Adipocyte (in vitro differentiated cells): ENCODE measurements at regions not wholly inside any gene's neighbourhood (a gene's known extent, or its start where the extent isn't known, plus 50 kb on each side); places are given as distances from the start of the nearest gene placed in this dataset.

Experiments
- DNase-seq: peaks from one replicate; pipeline ENCODE4 v3.0.0-alpha.2; 2015; ENCODE audit warnings: low read depth
- H3K27me3 ChIP-seq: replicated peaks from 2 replicates; pipeline ENCODE4 v1.7.0; 2013; ENCODE audit warnings: mild to moderate bottlenecking, low read length, moderate library complexity; ENCODE audit not compliant: control insufficient read depth, insufficient read depth
- H3K36me3 ChIP-seq: 2 replicates; pipeline ENCODE4 v1.7.0; 2013; ENCODE audit warnings: low read length, mild to moderate bottlenecking, moderate library complexity; ENCODE audit not compliant: control insufficient read depth, insufficient read depth, severe bottlenecking
- H3K4me1 ChIP-seq: 2 replicates; pipeline ENCODE4 v1.7.0; 2013; ENCODE audit warnings: mild to moderate bottlenecking, low read length, moderate library complexity; ENCODE audit not compliant: control insufficient read depth, insufficient read depth
- H3K4me3 ChIP-seq: 2 replicates; pipeline ENCODE4 v1.7.0; 2013; ENCODE audit warnings: mild to moderate bottlenecking, low read length, moderate library complexity
- H3K9ac ChIP-seq: 2 replicates; pipeline ENCODE4 v1.7.0; 2013; ENCODE audit warnings: mild to moderate bottlenecking, low read length, moderate library complexity
- H3K9me3 ChIP-seq: 2 replicates; pipeline ENCODE4 v1.7.0; 2013; ENCODE audit warnings: mild to moderate bottlenecking, low read length, moderate library complexity; ENCODE audit not compliant: control insufficient read depth

DNA sequence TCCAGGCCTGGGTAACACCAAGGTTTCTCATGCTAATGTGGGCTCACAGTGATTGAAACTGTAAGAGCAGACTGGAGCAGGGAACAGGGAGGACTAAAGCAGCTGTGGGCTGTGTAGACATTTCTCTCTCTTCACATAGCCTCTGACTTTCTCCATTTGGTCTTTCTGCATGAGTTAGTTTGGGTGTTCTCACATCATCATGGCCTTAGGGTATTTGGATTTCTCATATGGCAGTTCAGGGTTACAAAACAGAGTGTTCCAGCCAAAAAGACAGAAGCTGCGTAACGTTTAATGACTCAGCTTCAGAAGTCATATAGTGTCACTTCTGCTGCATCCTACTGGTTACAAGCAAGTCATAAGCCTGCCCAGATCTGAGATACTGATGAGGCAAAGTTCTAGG is 52.0 kb upstream of the OSBPL8 start:
- H3K4me3 ChIP-seq = peak overlapping the region; percentile 44
- H3K27me3 ChIP-seq = no peaks in the 10 kb centered on the region
- no peaks in the 10 kb centered on the region for H3K36me3 ChIP-seq
- H3K9me3 ChIP-seq = no peaks in the 10 kb centered on the region
- H3K9ac ChIP-seq = peak overlapping the region; percentile 52
- peak; percentile 98 for DNase-seq
- H3K4me1 ChIP-seq = peaks cover 17% of the 10 kb centered on the region

DNA sequence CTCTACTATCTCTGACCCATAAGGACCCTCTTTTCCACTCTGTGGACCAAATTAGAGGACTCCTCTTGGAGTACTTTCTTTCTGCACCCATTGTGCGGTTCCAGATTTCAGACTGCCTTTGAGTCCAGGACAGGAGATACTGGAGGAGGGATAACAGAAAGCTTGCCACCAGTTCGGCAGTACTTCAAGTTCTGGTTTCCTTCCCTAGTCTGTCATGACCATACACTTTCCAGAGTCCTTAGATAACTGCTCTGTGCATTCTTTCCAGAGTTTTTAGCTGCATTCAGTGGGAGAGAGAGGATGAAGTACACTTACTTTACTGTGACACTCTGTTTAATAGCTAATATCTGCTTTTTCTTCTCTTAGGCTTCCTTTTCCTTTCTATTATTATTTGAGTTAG is 54.8 kb upstream of the OSBPL8 start:
- H3K9me3 ChIP-seq = no peaks in the 10 kb centered on the region
- H3K36me3 ChIP-seq = no peaks in the 10 kb centered on the region
- H3K4me1 ChIP-seq = peaks cover 17% of the 10 kb centered on the region
- H3K9ac ChIP-seq = no peak overlapping the region
- no peak for DNase-seq
- no peak overlapping the region for H3K4me3 ChIP-seq
- no peaks in the 10 kb centered on the region for H3K27me3 ChIP-seq

DNA sequence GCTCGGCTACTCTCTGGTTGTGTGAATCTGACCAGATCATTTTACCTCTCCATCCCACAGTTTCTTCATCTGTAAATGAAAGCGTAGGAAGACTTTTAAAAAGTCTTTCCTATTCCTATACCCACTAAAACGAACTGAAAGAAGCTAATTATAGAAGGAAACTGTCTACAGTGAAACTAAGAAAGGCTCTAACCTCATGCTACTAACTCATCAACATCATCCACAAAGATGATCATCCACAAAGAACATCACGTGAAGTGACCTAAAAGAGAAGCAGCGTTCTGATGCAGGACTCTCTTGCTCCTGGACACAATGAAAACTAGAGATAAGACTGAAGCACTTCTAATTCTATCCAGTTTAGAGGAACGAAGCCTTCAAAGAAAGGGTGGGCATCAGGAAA is 58.5 kb upstream of the OSBPL8 start:
- H3K4me3 ChIP-seq = no peak overlapping the region
- no peak overlapping the region for H3K9ac ChIP-seq
- H3K9me3 ChIP-seq = no peaks in the 10 kb centered on the region
- peaks cover 10% of the 10 kb centered on the region for H3K4me1 ChIP-seq
- H3K36me3 ChIP-seq = no peaks in the 10 kb centered on the region
- no peak for DNase-seq
- no peaks in the 10 kb centered on the region for H3K27me3 ChIP-seq

DNA sequence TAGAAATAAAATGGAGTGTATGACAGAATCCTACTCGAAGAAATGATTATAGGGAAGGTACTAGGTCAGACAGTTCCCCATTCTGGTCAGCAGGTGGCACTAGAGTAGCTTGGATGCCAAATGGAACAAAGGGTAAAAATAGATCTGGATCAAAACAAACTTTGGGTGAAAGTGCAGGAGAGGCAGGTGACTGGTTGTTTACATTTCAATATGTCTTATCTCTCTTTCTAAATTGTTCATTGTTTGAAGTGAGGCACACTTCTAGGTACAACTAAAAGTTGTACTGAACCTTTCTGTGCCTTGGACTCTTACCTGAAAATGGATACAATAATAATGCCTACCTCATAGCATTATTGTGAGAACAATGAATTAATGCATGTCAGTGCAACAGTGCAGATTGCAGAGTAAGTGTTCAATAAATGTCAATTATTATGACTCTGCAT is 62.0 kb upstream of the OSBPL8 start:
- H3K4me1 ChIP-seq = peaks cover 17% of the 10 kb centered on the region

DNA sequence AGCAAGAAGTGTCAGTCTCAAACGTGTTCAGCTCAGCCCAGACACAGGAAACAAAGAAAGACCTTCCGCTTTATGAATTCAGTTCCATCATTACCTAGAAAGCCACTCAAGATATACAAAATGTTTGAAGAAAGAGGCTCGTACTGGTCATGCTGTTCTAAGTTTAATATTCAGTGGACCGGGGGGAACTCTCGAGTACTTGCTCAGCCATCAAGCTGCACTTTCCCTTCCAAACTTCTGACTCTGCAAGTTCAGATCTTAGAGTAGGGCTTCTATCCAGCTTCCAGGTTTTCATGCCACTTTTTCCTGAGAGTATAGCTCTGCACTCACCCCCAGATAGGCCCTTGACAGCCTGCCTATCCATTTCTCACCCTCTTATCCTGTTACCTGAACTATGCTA is 62.8 kb upstream of the OSBPL8 start:
- H3K4me3 ChIP-seq = no peak overlapping the region
- H3K9me3 ChIP-seq = no peaks in the 10 kb centered on the region
- H3K36me3 ChIP-seq = no peaks in the 10 kb centered on the region
- H3K4me1 ChIP-seq = peaks cover 20% of the 10 kb centered on the region
- DNase-seq = no peak
- no peaks in the 10 kb centered on the region for H3K27me3 ChIP-seq
- no peak overlapping the region for H3K9ac ChIP-seq

More for the DNA sequence above, 62.0 kb upstream of the OSBPL8 start:
- no peaks in the 10 kb centered on the region for H3K36me3 ChIP-seq
- no peak overlapping the region for H3K9ac ChIP-seq
- DNase-seq = peak; percentile 86
- no peaks in the 10 kb centered on the region for H3K9me3 ChIP-seq
- H3K27me3 ChIP-seq = no peaks in the 10 kb centered on the region
- H3K4me3 ChIP-seq = no peak overlapping the region

DNA sequence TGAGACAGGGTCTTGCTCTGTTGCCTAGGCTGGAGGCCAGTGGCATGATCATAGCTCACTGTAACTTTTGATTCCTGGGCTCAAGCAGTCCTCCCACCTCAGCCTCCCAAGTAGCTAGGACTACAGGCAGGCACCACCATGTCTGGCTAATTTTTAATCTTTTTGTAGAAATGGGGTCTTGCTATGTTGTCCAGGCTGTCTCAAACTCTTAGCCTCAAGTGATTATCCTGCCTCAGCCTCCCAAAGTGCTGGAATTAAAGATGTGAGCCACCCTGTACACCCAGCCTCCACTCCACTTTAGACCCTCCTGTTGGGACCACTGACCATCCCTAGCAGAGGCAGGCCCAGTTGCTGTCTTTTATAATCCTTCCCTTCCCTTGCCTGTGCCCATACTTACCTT is 63.3 kb upstream of the OSBPL8 start:
- Histone ChIP-seq H3K4me1 (peaks cover 20% of the 10 kb centered on the region), H3K4me3 (no peak overlapping the region), H3K27me3 (no peaks in the 10 kb centered on the region), H3K9me3 (no peaks in the 10 kb centered on the region), H3K9ac (no peak overlapping the region), H3K36me3 (no peaks in the 10 kb centered on the region)
- no peak for DNase-seq

DNA sequence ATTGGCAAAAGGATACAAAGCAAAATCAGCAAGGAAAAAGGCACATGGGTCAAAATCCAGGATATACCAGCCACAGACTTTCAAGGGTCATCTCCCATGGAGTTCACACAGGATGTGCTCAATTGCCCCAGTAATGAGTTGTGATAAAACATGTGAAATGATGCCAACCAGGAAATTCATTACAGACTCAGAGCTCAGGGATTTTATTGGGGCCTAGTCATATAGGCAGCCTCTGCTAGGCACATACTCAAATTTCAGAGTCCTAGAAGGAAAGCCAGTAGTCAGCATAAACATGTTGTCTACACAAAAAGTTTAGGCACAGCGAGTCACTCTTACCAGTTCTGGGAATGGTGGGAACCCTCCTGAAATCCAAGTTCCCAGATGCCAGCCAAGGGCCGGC is 64.4 kb upstream of the OSBPL8 start:
- Histone ChIP-seq H3K36me3 (no peaks in the 10 kb centered on the region), H3K9ac (no peak overlapping the region), H3K4me3 (no peak overlapping the region), H3K4me1 (peaks cover 20% of the 10 kb centered on the region), H3K27me3 (no peaks in the 10 kb centered on the region), H3K9me3 (no peaks in the 10 kb centered on the region)
- DNase-seq = peak; percentile 34

DNA sequence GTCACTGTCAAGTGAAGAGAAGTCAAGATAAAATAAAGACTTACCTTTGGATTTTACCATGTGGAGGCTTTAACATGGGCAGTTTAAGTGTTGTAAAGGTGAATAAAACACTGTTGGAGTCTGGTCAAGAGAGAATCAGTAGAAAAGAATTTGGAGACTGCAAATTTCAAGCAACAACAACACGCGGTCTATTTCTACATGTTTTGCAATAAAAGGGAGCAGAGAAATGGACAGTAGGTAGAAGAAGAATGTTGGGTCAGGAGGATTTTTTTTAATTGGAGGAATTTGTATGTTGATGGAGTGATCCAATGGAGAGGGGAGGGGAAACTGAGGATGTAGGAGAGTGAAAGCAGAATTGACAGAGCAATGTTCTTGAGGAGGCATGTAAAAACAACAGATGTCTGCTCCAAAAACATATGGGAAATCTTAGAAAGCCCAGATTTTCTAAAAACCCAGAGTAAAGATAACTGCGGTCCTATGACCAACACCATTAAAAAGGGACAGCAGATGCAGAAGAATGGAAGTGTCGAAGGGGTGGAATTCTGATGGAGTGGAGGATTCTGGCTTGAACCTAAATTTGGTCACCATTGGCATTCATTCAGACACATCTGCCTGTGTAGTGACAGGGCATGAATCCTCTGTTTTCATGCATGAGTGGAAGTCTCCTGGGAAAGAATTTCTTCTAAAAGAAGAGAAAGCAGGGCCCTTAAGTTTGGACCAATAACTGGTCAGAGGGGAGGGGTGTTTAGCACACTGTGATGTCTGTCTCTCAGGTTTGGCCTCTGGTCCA is 68.0 kb upstream of the OSBPL8 start:
- Histone ChIP-seq H3K4me3 (no peak overlapping the region), H3K9me3 (no peaks in the 10 kb centered on the region), H3K4me1 (peaks cover 11% of the 10 kb centered on the region), H3K9ac (no peak overlapping the region), H3K27me3 (no peaks in the 10 kb centered on the region), H3K36me3 (no peaks in the 10 kb centered on the region)
- peak; percentile 25 for DNase-seq

DNA sequence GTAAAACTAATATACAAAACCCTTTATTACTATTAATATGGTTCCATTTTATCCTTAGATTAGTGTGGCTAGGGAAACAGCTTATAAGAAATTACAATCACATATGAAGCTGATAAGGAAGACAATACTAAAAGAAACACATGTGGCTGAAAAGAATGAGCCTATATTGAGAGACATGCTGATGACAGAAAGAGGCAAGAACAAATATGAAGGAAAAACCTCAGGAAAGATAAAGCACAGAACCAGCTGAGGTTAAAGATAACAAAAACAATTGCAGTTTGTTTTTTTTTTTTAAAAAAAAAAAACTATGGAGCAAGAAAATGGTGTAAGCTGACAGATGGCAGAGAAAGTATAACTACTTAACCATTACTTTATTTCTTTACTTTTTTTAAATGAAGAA is 69.2 kb upstream of the OSBPL8 start:
- no peaks in the 10 kb centered on the region for H3K36me3 ChIP-seq
- no peaks in the 10 kb centered on the region for H3K9me3 ChIP-seq
- H3K9ac ChIP-seq = no peak overlapping the region
- no peak for DNase-seq
- H3K4me1 ChIP-seq = peaks cover 9% of the 10 kb centered on the region
- no peak overlapping the region for H3K4me3 ChIP-seq
- no peaks in the 10 kb centered on the region for H3K27me3 ChIP-seq

DNA sequence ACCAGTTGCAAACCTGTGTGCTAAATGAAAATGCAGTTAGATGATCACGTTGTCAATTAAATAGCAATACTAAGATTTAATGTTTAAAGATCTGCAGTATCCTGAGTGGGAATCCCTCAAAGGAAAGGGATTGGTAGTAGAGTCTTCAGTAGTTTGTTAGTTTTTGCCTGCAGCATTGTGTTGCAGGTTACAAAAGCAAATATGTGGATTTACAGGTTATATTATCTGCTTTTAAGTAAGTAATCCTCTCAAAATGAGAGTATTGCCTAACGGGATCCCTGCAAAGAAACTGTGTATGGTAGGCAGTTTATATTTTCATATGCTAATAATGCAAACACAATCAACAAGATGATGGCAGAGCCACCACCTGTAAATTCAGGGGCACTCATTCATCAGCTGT is 72.2 kb upstream of the OSBPL8 start:
- H3K9ac ChIP-seq = no peak overlapping the region
- no peaks in the 10 kb centered on the region for H3K36me3 ChIP-seq
- no peaks in the 10 kb centered on the region for H3K9me3 ChIP-seq
- no peaks in the 10 kb centered on the region for H3K27me3 ChIP-seq
- H3K4me3 ChIP-seq = no peak overlapping the region
- no peak for DNase-seq
- H3K4me1 ChIP-seq = peaks cover 4% of the 10 kb centered on the region

DNA sequence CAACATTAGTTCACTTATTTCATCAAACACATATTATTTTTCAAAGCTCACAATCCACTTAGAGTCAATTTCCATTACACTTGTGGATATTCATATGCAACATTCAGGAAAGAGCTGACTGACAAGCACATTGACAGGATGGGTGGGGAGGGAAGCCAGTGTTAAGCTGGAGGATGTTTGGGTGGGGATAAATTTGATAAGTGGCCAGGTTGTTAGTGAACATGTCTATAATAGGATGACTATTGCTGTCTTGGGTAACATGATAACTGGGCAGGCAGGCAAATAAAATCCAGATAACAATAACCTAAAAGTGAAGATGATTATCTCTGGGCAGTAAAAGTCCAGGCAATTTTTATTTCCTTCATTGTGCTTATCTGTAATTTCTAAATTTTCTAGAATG is 73.8 kb upstream of the OSBPL8 start:
- Histone ChIP-seq H3K4me1 (peaks cover 6% of the 10 kb centered on the region), H3K27me3 (no peaks in the 10 kb centered on the region), H3K36me3 (no peaks in the 10 kb centered on the region), H3K4me3 (no peak overlapping the region), H3K9me3 (no peaks in the 10 kb centered on the region), H3K9ac (no peak overlapping the region)
- no peak for DNase-seq

DNA sequence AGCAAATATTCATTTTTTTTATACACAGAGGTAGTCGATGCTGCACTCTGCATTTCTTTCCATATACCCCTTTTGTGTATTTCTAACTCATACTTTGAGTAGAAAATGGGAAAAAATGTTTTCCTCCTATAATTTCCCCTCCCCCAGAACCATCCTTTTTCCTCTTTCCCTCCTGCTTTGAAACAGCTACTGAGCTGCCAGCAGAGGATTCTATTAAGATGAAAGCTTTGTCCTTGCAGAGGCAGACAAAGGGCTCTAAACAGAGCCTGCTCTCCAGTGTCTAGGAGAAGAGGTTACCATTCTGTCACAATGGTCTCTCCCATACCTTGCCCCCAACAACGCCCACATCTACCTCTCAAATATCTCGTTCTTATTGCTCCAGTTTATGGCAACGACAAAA is 74.6 kb upstream of the OSBPL8 start:
- no peak for DNase-seq
- Histone ChIP-seq H3K4me3 (no peak overlapping the region), H3K27me3 (no peaks in the 10 kb centered on the region), H3K4me1 (peaks cover 6% of the 10 kb centered on the region), H3K9me3 (no peaks in the 10 kb centered on the region), H3K9ac (no peak overlapping the region), H3K36me3 (no peaks in the 10 kb centered on the region)
